Keratinocyte (primary cell): ENCODE measurements at regions not wholly inside any gene's neighbourhood (a gene's known extent, or its start where the extent isn't known, plus 50 kb on each side); places are given as distances from the start of the nearest gene placed in this dataset.

Experiments
- DNase-seq: peaks from one replicate; pipeline ENCODE4 v3.0.0-alpha.2; 2011; ENCODE audit warnings: low read depth, missing footprints, low spot score
- FAIRE-seq: peaks from 2 replicates; lab custom pipeline; 2011; peaks lifted over from hg19 to GRCh38; lab: Jason Lieb, UNC
- H2AFZ ChIP-seq: 2 replicates; pipeline ENCODE4 v1.6.0; 2012; ENCODE audit warnings: low read length, control low read depth, inconsistent platforms; ENCODE audit not compliant: control insufficient read depth
- H3K27ac ChIP-seq: 2 replicates; pipeline ENCODE4 v1.5.1; 2011; ENCODE audit warnings: low read length; ENCODE audit not compliant: control insufficient read depth, insufficient read depth
- H3K27me3 ChIP-seq: 3 replicates; pipeline ENCODE4 v1.6.0; 2011; ENCODE audit warnings: low read length; ENCODE audit not compliant: control insufficient read depth, insufficient read depth; ENCODE audit errors: extremely low read depth
- H3K36me3 ChIP-seq, 2 experiments: 2 replicates in 1 of 2; 3 replicates in 1 of 2; pipeline ENCODE4 v1.5.1; 2011; ENCODE audit warnings: low read length in 2 of 2, mild to moderate bottlenecking in 1 of 2; ENCODE audit not compliant: control insufficient read depth in 2 of 2, insufficient read depth in 2 of 2; ENCODE audit errors: extremely low read depth in 1 of 2
- H3K4me1 ChIP-seq: 3 replicates; pipeline ENCODE4 v1.5.1; 2011; ENCODE audit warnings: low read length; ENCODE audit not compliant: control insufficient read depth, insufficient read depth; ENCODE audit errors: extremely low read depth
- H3K4me2 ChIP-seq: 3 replicates; pipeline ENCODE4 v1.6.0; 2011; ENCODE audit warnings: low read depth, low read length; ENCODE audit not compliant: control insufficient read depth, insufficient read depth; ENCODE audit errors: extremely low read depth
- H3K4me3 ChIP-seq, 3 experiments: fragments of 200-600 bp in 1 of 3; sonication (generic) in 1 of 3; 2 replicates in 2 of 3; 3 replicates in 1 of 3; pipeline ENCODE4 v1.5.1; 2011 to 2016; ENCODE audit warnings: low read length in 3 of 3, mild to moderate bottlenecking in 3 of 3, control low read depth in 2 of 3, inconsistent platforms in 1 of 3, low read depth in 1 of 3, mixed read lengths in 1 of 3, mixed run types in 1 of 3, moderate library complexity in 1 of 3; ENCODE audit not compliant: control insufficient read depth in 2 of 3, insufficient read depth in 2 of 3; ENCODE audit errors: extremely low read depth in 1 of 3
- H3K79me2 ChIP-seq: 2 replicates; pipeline ENCODE4 v1.6.0; 2012; ENCODE audit warnings: low read length; ENCODE audit not compliant: control insufficient read depth, insufficient read depth
- H3K9ac ChIP-seq: 3 replicates; pipeline ENCODE4 v1.6.0; 2011; ENCODE audit warnings: low read length; ENCODE audit not compliant: control insufficient read depth, insufficient read depth; ENCODE audit errors: extremely low read depth
- H3K9me1 ChIP-seq: 3 replicates; pipeline ENCODE4 v1.6.0; 2011; ENCODE audit warnings: low read length; ENCODE audit not compliant: control insufficient read depth, insufficient read depth; ENCODE audit errors: extremely low read depth
- H3K9me3 ChIP-seq: 2 replicates; pipeline ENCODE4 v1.5.1; 2012; ENCODE audit warnings: low read depth, low read length; ENCODE audit not compliant: control insufficient read depth
- H4K20me1 ChIP-seq: 3 replicates; pipeline ENCODE4 v1.6.0; 2011; ENCODE audit warnings: low read length; ENCODE audit not compliant: control insufficient read depth, insufficient read depth; ENCODE audit errors: extremely low read depth
- CTCF ChIP-seq, 3 experiments: IDR thresholded peaks in 1 of 3; conservative IDR thresholded peaks in 1 of 3; optimal IDR thresholded peaks in 1 of 3; 2 replicates in 2 of 3; 3 replicates in 1 of 3; pipeline versions ENCODE3 to v1.5.1; 2011; ENCODE audit warnings: low read length in 3 of 3, mild to moderate bottlenecking in 3 of 3, moderate library complexity in 2 of 3, control low read depth in 1 of 3, inconsistent platforms in 1 of 3; ENCODE audit not compliant: insufficient read depth in 2 of 3; ENCODE audit errors: extremely low read depth in 1 of 3
- EZH2 ChIP-seq: IDR thresholded peaks from one replicate; pipeline ENCODE4 v1.6.1; 2012; ENCODE audit warnings: inconsistent platforms, mild to moderate bottlenecking, low read length, moderate library complexity
- dilution Hi-C: fragments of 300-500 bp; cut with MboI; formaldehyde crosslinking; loops from one replicate; pipeline ENCODE4 v1.7.0; 2020; ENCODE audit warnings: low sequenced_read_pairs; ENCODE audit not compliant: extremely low pct_ligation_motif_present

- H3K4me1 ChIP-seq, result no peaks in the 10 kb centered on the region
- DNase-seq (no peak), FAIRE-seq (no peak)
- H3K27ac ChIP-seq, result no peak overlapping the region
- no peaks in the 10 kb centered on the region for H3K9me1 ChIP-seq
- H2AFZ ChIP-seq, result no peak overlapping the region
- H3K9ac ChIP-seq, result no peak overlapping the region
- H3K79me2 ChIP-seq, result no peaks in the 10 kb centered on the region
- H4K20me1 ChIP-seq, result no peaks in the 10 kb centered on the region
- H3K36me3 ChIP-seq, result no peaks in the 10 kb centered on the region
- no peaks in the 10 kb centered on the region for H3K9me3 ChIP-seq
- dilution Hi-C loops, result no loop called here
- TF ChIP-seq EZH2 (no peak), CTCF (optimal IDR thresholded peaks at IDR 0.05 in 1 of 3, IDR thresholded peaks at IDR 0.05 in 1 of 3, conservative IDR thresholded peaks at IDR 0.05 in 1 of 3; ENCODE audit: extremely low read depth in 1 of 3, insufficient read depth in 2 of 3, low read length in 3 of 3) (no peak)
- no peak overlapping the region for H3K4me2 ChIP-seq
- H3K4me3 ChIP-seq, result no peak overlapping the region
- H3K27me3 ChIP-seq, result no peaks in the 10 kb centered on the region
Observed at GRCh38 chr12:77308056-77308455, 242.7 kb upstream of the E2F7 start.

GRCh38 chr12:77300811-77301210, 235.4 kb upstream of the E2F7 start:
- no peak overlapping the region for H3K4me3 ChIP-seq
- H3K9me1 ChIP-seq, result no peaks in the 10 kb centered on the region
- H4K20me1 ChIP-seq, result no peaks in the 10 kb centered on the region
- dilution Hi-C loops, result no loop called here
- peaks cover 10% of the 10 kb centered on the region for H3K4me1 ChIP-seq
- H3K79me2 ChIP-seq, result no peaks in the 10 kb centered on the region
- FAIRE-seq (no peak), DNase-seq (no peak)
- H3K4me2 ChIP-seq, result no peak overlapping the region
- TF ChIP-seq EZH2, result no peak
- no peaks in the 10 kb centered on the region for H3K36me3 ChIP-seq
- H2AFZ ChIP-seq, result no peak overlapping the region
- H3K9ac ChIP-seq, result no peak overlapping the region
- no peaks in the 10 kb centered on the region for H3K9me3 ChIP-seq
- H3K27ac ChIP-seq, result no peak overlapping the region
- no peaks in the 10 kb centered on the region for H3K27me3 ChIP-seq

- Histone ChIP-seq H3K9me1 (no peaks in the 10 kb centered on the region), H3K36me3 (no peaks in the 10 kb centered on the region), H3K9me3 (no peaks in the 10 kb centered on the region), H3K4me2 (peak overlapping the region; percentile 27), H4K20me1 (no peaks in the 10 kb centered on the region), H3K4me1 (peaks cover 10% of the 10 kb centered on the region), H2AFZ (no peak overlapping the region), H3K27me3 (no peaks in the 10 kb centered on the region), H3K27ac (no peak overlapping the region), H3K9ac (no peak overlapping the region), H3K4me3 (no peak overlapping the region), H3K79me2 (no peaks in the 10 kb centered on the region)
- DNase-seq, result no peak
- dilution Hi-C loops, result no loop called here
- peak; percentile 55 for FAIRE-seq
- TF ChIP-seq EZH2 (no peak), CTCF (optimal IDR thresholded peaks at IDR 0.05 in 1 of 3, IDR thresholded peaks at IDR 0.05 in 1 of 3, conservative IDR thresholded peaks at IDR 0.05 in 1 of 3; ENCODE audit: extremely low read depth in 1 of 3, insufficient read depth in 2 of 3, low read length in 3 of 3) (no peak)
Observed at GRCh38 chr12:77299910-77300669, 234.7 kb upstream of the E2F7 start.
